WERI-Rb-1 (cell line): ENCODE measurements at regions not wholly inside any gene's neighbourhood (a gene's known extent, or its start where the extent isn't known, plus 50 kb on each side); places are given as distances from the start of the nearest gene placed in this dataset.

Experiments used
- DNase-seq: peaks from one replicate; pipeline ENCODE4 v3.0.0-alpha.2; 2020
- H3K27ac ChIP-seq: fragments of 250-450 bp; sonication (Bioruptor Pico); 2 replicates; pipeline ENCODE4 v1.5.1; 2020; ENCODE audit warnings: mild to moderate bottlenecking, moderate library complexity
- H3K27me3 ChIP-seq: fragments of 250-450 bp; sonication (Bioruptor Pico); 2 replicates; pipeline ENCODE4 v1.5.1; 2021; ENCODE audit warnings: mild to moderate bottlenecking, low read depth, moderate library complexity; ENCODE audit not compliant: insufficient read depth, severe bottlenecking
- H3K36me3 ChIP-seq: fragments of 250-450 bp; sonication (Bioruptor Pico); 2 replicates; pipeline ENCODE4 v1.5.1; 2020; ENCODE audit warnings: mild to moderate bottlenecking, moderate library complexity
- H3K4me3 ChIP-seq: 2 replicates; pipeline ENCODE4 v1.5.1; 2011; ENCODE audit warnings: low read depth, mild to moderate bottlenecking, control low read depth, low read length
- H3K9me3 ChIP-seq: fragments of 250-450 bp; sonication (Bioruptor Pico); 2 replicates; pipeline ENCODE4 v1.5.1; 2021; ENCODE audit warnings: mild to moderate bottlenecking, moderate library complexity; ENCODE audit not compliant: severe bottlenecking
- CTCF ChIP-seq: IDR thresholded peaks from 2 replicates; pipeline ENCODE4 v1.5.1; 2011; ENCODE audit warnings: low read depth, mild to moderate bottlenecking, control low read depth, inconsistent platforms, low read length

- DNase-seq, result no peak
These were observed 209.7 kb upstream of the COPS8 start for GRCh38 chr2:236875906-236876505.

GRCh38 chr2:236876642-236877041 lies 209.0 kb upstream of the COPS8 start:
- Histone ChIP-seq H3K27ac (no peak overlapping the region), H3K36me3 (no peaks in the 10 kb centered on the region), H3K27me3 (no peaks in the 10 kb centered on the region), H3K9me3 (no peaks in the 10 kb centered on the region), H3K4me3 (no peak overlapping the region)
- TF ChIP-seq CTCF, result no peak
- no peak for DNase-seq

More at GRCh38 chr2:236875906-236876505, 209.7 kb upstream of the COPS8 start:
- TF ChIP-seq CTCF, result no peak
- Histone ChIP-seq H3K4me3 (no peak overlapping the region), H3K36me3 (no peaks in the 10 kb centered on the region), H3K27ac (no peak overlapping the region), H3K9me3 (no peaks in the 10 kb centered on the region), H3K27me3 (no peaks in the 10 kb centered on the region)

- DNase-seq, result no peak
- Histone ChIP-seq H3K27me3 (no peaks in the 10 kb centered on the region), H3K4me3 (no peak overlapping the region), H3K9me3 (no peaks in the 10 kb centered on the region), H3K27ac (no peak overlapping the region), H3K36me3 (no peaks in the 10 kb centered on the region)
- TF ChIP-seq CTCF, result no peak
These were observed 207.7 kb upstream of the COPS8 start for GRCh38 chr2:236877972-236878371.

GRCh38 chr2:236879416-236879963 lies 206.2 kb upstream of the COPS8 start:
- no peaks in the 10 kb centered on the region for H3K36me3 ChIP-seq
- TF ChIP-seq CTCF, result no peak
- H3K27me3 ChIP-seq, result no peaks in the 10 kb centered on the region
- no peak overlapping the region for H3K27ac ChIP-seq
- H3K9me3 ChIP-seq, result no peaks in the 10 kb centered on the region
- no peak overlapping the region for H3K4me3 ChIP-seq
- no peak for DNase-seq

- H3K27me3 ChIP-seq, result no peaks in the 10 kb centered on the region
- no peak for TF ChIP-seq CTCF
- no peak overlapping the region for H3K4me3 ChIP-seq
- H3K36me3 ChIP-seq, result no peaks in the 10 kb centered on the region
- DNase-seq, result no peak
- no peak overlapping the region for H3K27ac ChIP-seq
- no peaks in the 10 kb centered on the region for H3K9me3 ChIP-seq
These were observed 203.6 kb upstream of the COPS8 start for GRCh38 chr2:236882074-236882473.

GRCh38 chr2:236882930-236883329 lies 202.8 kb upstream of the COPS8 start:
- no peak for TF ChIP-seq CTCF
- Histone ChIP-seq H3K4me3 (no peak overlapping the region), H3K27me3 (no peaks in the 10 kb centered on the region), H3K36me3 (no peaks in the 10 kb centered on the region), H3K9me3 (no peaks in the 10 kb centered on the region), H3K27ac (no peak overlapping the region)
- no peak for DNase-seq
